ENCODE measurements at regions not wholly inside any gene's neighbourhood (a gene's known extent, or its start where the extent isn't known, plus 50 kb on each side); places are given as distances from the start of the nearest gene placed in this dataset.
"Not testable (repeated sequence)": the region's sequence is repeated elsewhere in the genome, so short reads cannot be mapped to it uniquely, and the experiment has no call there.

DNA sequence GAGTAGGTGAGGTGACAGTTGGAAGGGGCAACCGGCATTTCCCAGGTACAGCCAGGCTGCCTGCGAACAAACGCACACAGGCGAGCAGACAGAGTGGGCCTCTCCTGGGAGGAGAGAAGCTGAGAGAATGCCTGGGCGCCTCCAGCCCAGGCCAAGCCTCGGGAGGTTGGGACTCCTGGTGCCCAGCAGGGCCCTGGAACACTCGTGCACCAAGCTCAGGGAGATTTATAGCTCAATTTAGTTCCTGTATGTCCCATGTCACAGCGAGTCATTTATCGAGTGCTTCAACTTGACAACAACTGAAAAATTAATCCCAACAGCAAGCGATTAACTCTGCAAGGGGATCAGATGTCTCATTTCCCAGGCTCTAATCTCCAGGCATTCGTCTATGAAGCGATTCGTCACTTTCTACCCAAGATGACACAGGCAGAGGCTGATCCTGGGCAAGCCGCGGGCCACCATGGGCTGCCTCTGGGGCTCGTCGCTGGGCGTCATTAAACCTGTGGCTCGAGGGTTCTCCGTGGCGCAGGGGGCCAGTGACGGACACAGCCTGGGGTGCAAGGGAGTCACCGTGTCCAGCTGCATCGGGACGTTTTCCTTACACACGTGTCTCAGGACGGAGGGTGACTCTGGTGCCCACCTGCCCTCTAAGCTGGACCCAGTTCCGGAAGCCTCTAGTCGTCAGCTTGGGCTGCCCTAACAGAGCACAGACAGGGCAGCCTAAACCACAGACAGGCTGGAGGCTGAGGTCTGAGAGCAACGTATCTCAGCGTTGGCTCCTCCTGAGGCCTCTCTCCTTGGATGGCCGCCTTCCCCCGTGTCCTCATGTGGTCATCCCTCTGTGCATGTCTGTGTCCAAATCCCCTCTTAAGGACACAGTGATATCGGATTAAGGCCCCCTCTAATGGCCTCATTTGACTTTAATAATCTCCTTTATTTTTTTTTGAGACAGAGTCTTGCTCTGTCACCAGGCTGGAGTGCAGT lies 154.1 kb downstream of the CTTN start:
- no peak for DNase-seq (ENCODE audit: low read depth, low spot score)

DNA sequence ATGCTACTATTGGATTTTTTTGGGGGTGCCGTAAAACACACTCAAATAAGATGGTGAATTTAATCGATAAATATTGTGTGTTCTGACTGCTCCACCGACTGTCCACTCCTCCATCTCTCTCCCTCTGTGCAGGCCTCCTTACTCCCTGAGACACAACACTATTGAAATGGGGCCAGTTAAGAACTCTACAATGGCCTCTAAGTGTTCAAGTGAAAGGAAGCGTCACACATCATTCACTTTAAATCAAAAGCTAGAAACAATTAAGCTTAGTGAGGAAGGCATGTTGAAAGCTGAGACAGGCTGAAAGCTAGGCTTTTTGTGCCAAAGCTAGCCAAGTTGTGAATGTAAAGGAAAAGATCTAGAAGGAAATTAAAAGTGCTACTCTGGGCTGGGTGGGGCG lies 156.7 kb downstream of the CTTN start:
- in situ Hi-C loops (cut with HindIII; ENCODE audit: low pct_unique_long_range_greater_than_20kb, low sequenced_read_pairs): no loop called here
- DNase-seq (ENCODE audit: low read depth, low spot score): peak; percentile 46

More for the DNA sequence above, 154.1 kb downstream of the CTTN start:
- in situ Hi-C loops (cut with HindIII; ENCODE audit: low pct_unique_long_range_greater_than_20kb, low sequenced_read_pairs): no loop called here

DNA sequence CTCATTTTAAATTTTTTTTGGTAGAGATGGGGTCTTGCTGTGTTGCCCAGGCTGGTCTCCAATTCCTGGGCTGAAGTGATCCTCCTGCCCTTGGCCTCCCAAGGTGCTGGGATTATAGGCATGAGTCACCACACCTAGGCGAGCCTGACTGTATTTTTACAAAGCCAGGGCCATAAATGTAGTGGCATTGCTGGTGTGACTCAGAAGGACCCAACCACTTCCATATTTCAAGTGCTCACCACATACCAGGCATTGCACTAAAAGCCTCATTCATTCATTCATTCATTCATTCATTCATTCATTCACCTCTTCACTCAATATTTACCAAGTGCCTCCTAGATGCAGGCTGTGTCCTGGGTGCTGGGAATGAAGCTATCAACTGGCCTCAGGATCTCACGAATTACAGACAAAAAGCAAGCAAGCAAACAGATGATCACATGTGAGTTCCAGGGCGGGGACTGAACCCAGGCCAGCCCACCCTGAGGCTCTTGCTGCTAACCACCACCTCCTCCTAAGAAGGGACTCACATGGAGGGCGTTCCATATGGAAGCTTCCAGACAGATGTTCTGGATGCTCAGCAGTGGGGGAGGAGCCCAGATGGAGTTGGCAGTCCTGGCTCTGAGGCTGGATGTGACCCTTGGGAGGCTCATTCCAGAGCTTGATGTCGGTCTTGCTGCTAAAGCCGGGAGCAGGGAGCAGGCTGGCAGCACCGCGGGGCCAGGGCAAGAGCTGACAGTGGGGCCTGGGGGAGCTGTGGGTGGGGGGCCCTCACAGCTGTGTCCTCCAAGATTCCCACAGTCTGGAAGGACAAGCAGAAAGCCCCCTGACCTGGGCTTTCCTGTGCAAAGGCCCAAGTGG lies 158.8 kb downstream of the CTTN start:
- no peak for DNase-seq (ENCODE audit: low read depth, low spot score)

DNA sequence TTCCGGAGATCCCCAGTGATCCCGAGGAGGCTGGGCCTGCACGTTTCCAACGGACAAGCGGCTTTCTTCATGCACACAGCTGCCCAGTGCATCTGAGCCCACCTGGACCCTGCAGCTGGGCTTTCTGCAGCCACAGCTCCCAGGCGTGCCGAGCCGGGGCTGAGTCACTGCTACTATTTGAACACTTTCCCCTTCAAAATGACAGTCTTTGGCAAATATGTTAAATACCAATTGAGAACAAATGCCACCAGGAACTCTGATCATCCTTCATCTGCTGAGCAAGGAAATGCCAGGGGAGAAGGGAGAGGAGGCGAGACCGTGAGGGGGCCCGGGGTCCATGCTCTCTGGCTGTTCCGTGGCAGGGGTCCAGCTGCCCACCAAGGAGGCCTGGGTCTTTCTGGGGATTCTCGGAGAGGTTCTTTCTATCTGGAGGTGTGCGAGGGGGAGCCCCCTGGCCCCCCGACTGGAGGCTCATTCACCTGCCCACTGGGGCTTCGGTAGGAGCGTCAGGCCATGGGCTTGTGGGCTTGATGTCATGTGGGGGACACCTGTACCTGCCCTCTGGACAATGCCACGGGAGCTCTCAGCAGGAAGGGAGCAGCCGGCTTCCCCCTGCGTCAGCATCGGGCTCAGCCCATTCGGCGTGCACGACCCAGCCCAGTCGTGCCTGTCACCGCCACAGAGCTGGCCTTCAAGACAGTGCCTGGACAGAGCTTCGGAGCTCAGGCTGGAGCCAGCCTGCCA lies 159.6 kb downstream of the CTTN start:
- in situ Hi-C loops (cut with HindIII; ENCODE audit: low pct_unique_long_range_greater_than_20kb, low sequenced_read_pairs): no loop called here
- DNase-seq (ENCODE audit: low read depth, low spot score): no peak

More for the DNA sequence above, 158.8 kb downstream of the CTTN start:
- in situ Hi-C loops (cut with HindIII; ENCODE audit: low pct_unique_long_range_greater_than_20kb, low sequenced_read_pairs): no loop called here

DNA sequence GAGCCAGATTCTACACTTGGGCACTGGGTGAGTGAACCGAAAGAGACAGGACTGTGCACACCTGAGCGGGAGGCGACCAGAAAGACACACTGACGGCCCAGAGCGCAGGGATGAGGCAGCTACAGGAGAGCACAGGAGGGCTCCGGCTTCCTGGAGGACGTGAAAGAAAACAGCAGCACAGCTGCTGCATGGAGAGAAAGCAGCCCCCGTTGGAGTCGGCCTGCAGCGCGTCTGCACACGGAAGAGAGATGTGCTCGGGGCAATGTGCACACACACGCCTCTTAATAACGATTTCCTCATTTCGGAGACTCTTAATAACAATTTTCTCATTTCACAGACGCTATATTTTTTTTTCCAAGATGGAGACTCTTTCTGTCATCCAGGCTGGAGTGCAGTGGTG lies 160.4 kb downstream of the CTTN start:
- in situ Hi-C loops (cut with HindIII; ENCODE audit: low pct_unique_long_range_greater_than_20kb, low sequenced_read_pairs): no loop called here
- DNase-seq (ENCODE audit: low read depth, low spot score): no peak

DNA sequence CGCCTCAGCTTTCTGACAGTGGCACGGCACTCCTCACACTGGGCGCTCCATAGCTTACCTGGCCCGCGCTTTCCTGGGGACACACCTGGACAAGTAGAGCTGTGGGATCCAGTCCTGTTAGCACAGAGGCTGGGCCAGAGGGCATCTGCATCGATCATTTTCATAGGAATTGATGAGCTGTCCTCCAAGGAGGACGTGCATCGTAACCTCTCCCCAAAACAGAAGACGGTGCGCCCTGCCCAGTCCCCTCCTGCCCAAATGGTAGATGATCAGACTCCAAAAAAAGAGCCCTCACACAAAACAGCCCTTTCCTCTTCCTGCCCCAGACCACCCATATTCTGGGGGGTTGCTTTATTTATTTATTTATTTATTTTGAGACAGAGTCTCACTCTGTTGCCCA lies 161.2 kb downstream of the CTTN start:
- in situ Hi-C loops (cut with HindIII; ENCODE audit: low pct_unique_long_range_greater_than_20kb, low sequenced_read_pairs): no loop called here
- DNase-seq (ENCODE audit: low read depth, low spot score): no peak

DNA sequence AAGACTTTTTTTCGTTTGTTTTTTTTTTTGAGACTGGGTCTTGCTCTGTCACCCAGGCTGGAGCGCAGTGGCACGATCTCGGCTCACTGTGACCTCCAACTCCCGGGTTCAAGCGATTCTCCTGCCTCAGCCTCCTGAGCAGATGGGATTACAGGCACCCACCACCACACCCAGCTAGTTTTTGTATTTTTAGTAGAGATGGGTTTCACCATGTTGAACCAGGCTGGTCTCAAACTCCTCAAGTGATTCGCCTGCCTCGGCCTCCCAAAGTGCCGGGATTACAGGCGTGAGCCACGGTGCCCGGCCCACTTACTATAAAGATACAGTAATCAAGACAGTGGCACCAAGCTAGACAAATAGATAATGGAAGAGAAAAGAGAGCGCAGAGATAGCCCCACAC lies 162.3 kb downstream of the CTTN start:
- in situ Hi-C loops (cut with HindIII; ENCODE audit: low pct_unique_long_range_greater_than_20kb, low sequenced_read_pairs); DNase-seq (ENCODE audit: low read depth, low spot score): not testable (repeated sequence)

DNA sequence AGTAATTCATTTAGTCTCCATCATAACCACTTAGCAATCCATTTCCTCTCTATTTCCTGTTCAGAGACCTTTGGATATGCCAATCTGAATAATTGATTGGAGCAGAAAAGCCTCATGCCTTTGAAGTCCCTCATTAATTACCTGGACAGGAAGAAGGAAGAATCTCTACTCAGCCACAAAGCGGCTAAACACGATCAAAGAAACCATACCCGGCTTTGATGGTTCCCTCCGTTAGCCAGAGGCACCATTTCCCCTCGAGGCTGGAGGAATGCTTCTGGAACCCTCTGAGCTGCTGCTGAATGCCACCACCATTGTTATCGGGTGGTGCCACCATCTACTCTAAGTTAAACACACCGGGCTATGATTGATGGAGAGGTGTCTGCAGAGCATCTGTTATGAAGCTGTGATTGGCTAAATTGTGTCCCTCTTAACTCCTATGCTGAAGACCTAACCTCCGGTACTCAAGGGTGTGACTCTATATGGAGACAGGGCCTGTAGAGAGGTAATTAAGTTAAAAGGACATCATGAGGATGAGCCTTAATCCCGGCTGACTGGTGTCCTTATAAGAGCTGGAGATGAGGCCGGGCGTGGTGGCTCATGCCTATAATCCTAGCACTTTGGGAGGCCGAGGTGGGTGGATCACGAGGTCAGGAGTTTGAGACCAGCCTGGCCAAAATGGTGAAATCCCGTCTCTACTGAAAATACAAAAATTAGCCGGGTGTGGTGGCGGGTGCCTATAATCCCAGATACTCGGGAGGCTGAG lies 168.6 kb downstream of the CTTN start:
- DNase-seq (ENCODE audit: low read depth, low spot score): no peak
- in situ Hi-C loops (cut with HindIII; ENCODE audit: low pct_unique_long_range_greater_than_20kb, low sequenced_read_pairs): loop anchor here (5.0 kb wide), 1 partner anchor 80 kb away; no protein-coding TSS in a partner anchor

DNA sequence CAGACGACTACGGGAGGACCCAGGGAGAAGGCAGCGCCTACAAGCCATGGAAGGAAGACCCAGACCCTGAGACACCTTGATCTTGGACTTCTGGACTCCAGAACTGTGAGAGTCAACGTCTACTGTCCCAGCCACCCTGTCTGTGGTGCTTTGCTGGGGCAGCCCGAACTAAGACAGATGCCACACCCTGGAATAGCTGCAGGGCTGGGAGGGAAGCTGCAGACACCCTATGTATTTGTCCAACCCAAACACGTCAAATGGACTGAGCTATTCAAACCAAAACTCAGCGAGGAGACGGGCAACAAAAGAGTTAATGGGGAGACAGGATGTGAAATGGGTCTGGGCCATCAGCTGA lies 169.3 kb downstream of the CTTN start:
- in situ Hi-C loops (cut with HindIII; ENCODE audit: low pct_unique_long_range_greater_than_20kb, low sequenced_read_pairs): loop anchor here (5.0 kb wide), 1 partner anchor 80 kb away; no protein-coding TSS in a partner anchor
- no peak for DNase-seq (ENCODE audit: low read depth, low spot score)

DNA sequence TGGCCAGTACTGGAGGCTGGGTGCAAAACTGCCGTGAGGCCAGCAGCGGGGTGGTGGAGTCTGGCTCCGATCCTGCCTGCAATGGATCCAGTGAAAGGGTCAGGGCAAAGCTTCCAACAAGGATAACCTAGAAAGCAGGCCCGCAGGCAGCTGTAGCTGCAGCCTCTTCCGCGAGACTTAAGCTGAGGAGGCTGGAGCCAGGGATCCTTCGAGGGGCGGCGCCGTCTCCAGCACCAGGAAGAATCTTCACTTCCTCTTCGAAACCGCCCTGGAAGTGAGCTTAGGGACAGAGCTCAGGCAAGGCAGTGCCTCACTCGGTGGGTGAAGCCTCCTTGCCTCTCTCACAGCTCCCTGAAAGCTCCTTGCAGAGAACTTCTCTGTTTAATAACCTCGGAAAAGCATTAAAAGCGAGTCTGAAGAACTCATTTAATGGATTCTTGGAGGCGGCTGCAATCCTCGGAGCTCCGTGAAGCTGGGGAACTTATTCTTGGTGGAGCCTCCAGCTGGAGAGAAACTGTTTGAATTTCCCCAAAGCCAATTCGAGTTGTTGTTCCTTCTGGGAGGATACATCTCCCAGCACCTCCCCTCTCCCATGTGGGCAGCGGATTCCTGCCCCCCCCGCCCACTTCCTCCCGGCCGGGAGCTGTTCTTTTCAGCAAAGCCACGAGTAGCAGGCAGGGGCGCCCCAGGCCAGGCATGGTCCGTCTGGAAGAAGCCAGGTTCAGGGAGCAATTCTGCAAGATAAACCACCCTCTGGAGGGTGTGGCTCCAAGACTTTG lies 169.9 kb downstream of the CTTN start:
- in situ Hi-C loops (cut with HindIII; ENCODE audit: low pct_unique_long_range_greater_than_20kb, low sequenced_read_pairs): loop anchor here (5.0 kb wide), 1 partner anchor 79 kb away; no protein-coding TSS in a partner anchor

DNA sequence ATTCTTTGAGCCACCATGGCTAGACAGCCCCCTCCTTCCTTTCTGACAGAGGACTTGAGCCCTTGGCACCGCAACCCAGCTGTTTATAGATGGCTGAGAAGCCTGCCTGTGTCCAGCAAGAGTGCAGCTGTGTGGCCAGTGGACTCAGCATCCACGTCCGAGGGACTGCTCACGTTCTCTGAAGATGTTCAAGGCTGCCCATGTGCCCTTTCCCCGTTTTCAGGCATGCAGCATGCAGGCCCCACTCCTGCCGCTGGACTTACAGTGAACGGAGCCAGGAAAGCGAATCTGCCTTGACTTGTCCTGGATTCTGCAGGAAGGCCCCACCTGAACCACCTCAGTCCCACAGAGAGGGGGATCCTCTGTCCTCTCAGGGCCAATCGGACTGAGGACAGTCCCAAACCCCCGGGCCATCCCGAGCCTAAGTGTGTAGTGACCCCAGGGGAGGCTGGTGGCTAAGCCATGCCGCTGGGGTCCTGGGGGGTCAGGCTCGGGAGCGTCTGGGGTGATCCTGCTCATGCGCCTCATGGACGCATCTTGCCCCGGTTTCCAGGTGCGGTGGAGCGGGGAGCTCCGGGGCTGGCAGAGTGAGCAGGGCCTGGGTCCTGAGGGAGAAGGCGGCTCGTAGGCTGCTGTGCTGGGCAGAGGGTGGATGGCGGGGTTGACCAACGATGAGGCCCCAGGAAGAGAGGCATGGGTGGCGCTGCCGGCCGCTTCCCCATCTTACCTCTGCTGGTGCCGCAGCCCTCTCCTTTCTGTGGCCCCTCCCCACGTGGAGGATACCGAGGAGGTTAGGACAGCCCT lies 170.7 kb downstream of the CTTN start:
- in situ Hi-C loops (cut with HindIII; ENCODE audit: low pct_unique_long_range_greater_than_20kb, low sequenced_read_pairs): loop anchor here (5.0 kb wide), 1 partner anchor 78 kb away; no protein-coding TSS in a partner anchor
- no peak for DNase-seq (ENCODE audit: low read depth, low spot score)

More for the DNA sequence above, 169.9 kb downstream of the CTTN start:
- DNase-seq (ENCODE audit: low read depth, low spot score): peak; percentile 83

DNA sequence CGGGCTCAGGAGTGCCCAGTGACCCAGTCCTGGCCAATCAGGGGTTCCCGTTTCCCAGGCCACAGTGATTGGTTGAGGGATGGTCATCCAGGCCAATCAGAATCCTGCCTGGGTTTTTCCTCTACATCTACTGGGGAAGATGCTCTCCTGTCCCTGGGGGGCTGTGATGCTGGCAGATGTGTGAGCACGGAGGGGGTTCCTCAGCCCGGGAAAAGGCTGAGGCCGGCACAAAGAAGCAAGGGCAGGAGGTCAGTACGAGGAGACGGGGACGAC lies 171.2 kb downstream of the CTTN start:
- no peak for DNase-seq (ENCODE audit: low read depth, low spot score)
- in situ Hi-C loops (cut with HindIII; ENCODE audit: low pct_unique_long_range_greater_than_20kb, low sequenced_read_pairs): loop anchor here (5.0 kb wide), 1 partner anchor 78 kb away; no protein-coding TSS in a partner anchor

DNA sequence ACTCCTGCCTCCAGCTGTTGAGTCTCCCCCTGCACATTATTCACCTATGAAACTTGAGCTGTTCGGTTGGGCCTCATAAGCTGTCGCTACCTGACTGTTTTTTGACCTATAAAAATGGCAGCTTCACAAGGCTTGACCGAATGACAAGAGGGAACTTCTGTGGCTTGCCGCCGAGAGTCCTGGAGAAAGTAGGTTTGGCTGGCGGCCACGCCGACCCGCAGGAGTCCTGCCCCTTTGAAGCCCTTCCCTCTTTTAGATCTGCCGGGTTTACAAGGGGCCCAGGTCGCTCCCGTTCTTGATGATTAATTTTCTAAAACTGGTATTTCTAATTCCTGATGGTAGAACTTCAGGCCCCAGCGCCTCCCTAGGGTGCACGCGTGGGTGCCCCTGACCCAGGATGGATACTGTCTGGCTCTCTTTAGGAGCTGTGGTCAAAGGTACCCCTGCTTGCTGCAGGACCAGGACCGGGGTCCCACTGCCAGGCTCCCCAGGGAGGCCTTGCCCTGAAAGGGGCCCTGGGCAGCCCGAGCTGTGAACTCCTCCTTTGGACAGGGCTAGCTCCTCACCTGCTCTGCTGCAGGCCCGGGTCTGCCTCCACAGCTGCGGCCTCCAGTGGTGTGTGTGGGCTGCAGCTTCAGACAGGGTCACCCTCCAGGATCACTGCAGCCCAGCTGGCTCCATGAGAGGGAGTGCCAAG lies 171.8 kb downstream of the CTTN start:
- in situ Hi-C loops (cut with HindIII; ENCODE audit: low pct_unique_long_range_greater_than_20kb, low sequenced_read_pairs): loop anchor here (5.0 kb wide), 1 partner anchor 77 kb away; no protein-coding TSS in a partner anchor

DNA sequence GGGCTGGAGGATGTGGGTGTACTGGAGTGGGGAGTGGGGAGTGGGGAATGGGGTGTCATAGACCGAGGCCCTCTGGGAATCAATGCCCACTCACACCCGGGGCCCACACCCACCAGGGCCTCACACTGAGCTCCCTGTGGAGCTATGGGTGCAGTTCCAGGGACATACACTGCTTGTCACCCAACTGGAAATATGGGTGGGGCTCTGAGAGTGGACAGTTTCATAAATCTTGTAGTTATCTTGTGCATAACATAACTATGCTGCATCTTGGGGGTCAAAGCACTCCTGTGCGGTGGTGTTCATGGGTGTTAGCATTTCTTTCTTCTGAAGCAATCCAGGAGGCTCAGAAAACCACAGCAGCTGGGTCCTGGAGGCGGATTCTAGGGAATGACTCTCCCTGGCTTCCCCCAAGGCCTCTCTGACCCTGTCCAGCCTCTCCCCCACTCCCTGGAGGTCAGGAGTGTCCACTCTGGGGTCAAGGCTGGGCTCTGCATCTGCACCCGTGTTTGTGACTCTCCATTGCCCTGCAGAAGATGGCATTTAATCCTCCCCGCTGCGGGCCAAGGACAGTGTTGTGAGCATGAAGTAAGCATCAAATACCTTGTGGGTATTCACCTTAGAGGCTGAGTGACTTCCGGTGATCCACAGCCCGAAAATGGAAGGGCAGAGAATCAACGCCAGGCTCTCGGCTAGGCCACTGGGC lies 172.5 kb downstream of the CTTN start:
- in situ Hi-C loops (cut with HindIII; ENCODE audit: low pct_unique_long_range_greater_than_20kb, low sequenced_read_pairs): no loop called here
- DNase-seq (ENCODE audit: low read depth, low spot score): no peak

More for the DNA sequence above, 171.8 kb downstream of the CTTN start:
- DNase-seq (ENCODE audit: low read depth, low spot score): no peak

DNA sequence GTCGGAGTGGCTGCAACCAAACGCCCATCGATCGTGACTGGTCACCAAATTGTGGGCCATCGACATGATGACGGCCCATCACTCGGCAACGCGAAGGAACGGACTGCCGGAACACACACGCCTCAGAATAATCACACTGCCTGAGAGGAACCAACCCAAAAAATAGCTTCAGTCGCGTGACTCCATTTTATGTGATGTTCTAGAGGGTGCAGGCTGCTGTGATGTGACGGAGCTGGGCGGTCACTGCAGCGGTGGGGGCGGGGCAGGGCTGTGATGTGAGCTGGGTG lies 174.6 kb downstream of the CTTN start:
- DNase-seq (ENCODE audit: low read depth, low spot score): no peak
- in situ Hi-C loops (cut with HindIII; ENCODE audit: low pct_unique_long_range_greater_than_20kb, low sequenced_read_pairs): no loop called here

Measured in SK-MEL-5 (cell line).